Erythroblast (primary cell): ENCODE measurements at regions not wholly inside any gene's neighbourhood (a gene's known extent, or its start where the extent isn't known, plus 50 kb on each side); places are given as distances from the start of the nearest gene placed in this dataset.

Experiments used
- GATA1 ChIP-seq: IDR thresholded peaks from 2 replicates; pipeline ENCODE4 v1.6.1; 2011; ENCODE audit warnings: low read depth, mild to moderate bottlenecking, control low read depth, low read length, moderate library complexity
- POLR2A ChIP-seq: IDR thresholded peaks from 2 replicates; pipeline ENCODE4 v1.6.1; 2011; ENCODE audit warnings: mild to moderate bottlenecking, low read length

DNA sequence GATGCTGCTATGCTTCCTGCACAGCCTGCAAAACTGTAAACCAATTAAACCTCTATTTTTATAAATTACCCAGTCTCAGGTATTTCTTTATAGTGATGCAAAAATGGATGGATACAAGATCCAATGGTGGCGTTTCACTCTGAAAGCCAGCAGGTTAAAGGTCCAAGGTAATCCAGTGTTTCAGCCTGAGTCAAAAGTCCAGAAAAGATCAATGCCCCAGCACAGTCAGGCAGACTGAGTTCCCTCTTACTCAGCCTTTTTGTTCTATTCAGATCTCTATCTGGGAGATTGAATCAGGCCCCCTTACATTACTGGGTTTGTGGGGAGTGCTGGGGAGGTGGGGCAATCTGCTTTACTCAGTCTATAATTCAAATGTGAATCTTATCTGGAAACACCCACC lies 464.5 kb downstream of the GXYLT1 start:
- TF ChIP-seq POLR2A (no peak), GATA1 (no peak)
